Liver (tissue), 7 donors: ENCODE measurements at regions not wholly inside any gene's neighbourhood (a gene's known extent, or its start where the extent isn't known, plus 50 kb on each side); places are given as distances from the start of the nearest gene placed in this dataset.

ENCODE experiments used
- DNase-seq: peaks from one replicate; pipeline ENCODE4 v3.0.0-alpha.2; 2017; ENCODE audit warnings: low spot score
- H3K27ac ChIP-seq, 2 donors: one replicate each; pipeline ENCODE4 v1.7.0; 2013; ENCODE audit warnings: inconsistent platforms in 2 of 2, low read length in 2 of 2, control low read depth in 1 of 2, low read depth in 1 of 2, mild to moderate bottlenecking in 1 of 2
- H3K27me3 ChIP-seq, 4 donors: one replicate each; pipeline versions ENCODE4 v1.6.1 to v1.7.0; 2013; ENCODE audit warnings: low read length in 3 of 4, inconsistent platforms in 1 of 4, mild to moderate bottlenecking in 1 of 4, moderate library complexity in 1 of 4; ENCODE audit not compliant: control insufficient read depth in 4 of 4, insufficient read depth in 4 of 4
- H3K36me3 ChIP-seq, 4 donors: one replicate each; pipeline versions ENCODE4 v1.6.1 to v1.7.0; 2013; ENCODE audit warnings: low read length in 3 of 4, mild to moderate bottlenecking in 3 of 4, low read depth in 1 of 4, moderate library complexity in 1 of 4; ENCODE audit not compliant: control insufficient read depth in 4 of 4, insufficient read depth in 3 of 4
- H3K4me1 ChIP-seq, 4 donors: one replicate each; pipeline versions ENCODE4 v1.6.1 to v1.7.0; 2013; ENCODE audit warnings: low read length in 3 of 4, mild to moderate bottlenecking in 3 of 4, moderate library complexity in 1 of 4; ENCODE audit not compliant: control insufficient read depth in 4 of 4, insufficient read depth in 4 of 4
- H3K4me3 ChIP-seq, 3 donors: one replicate each; pipeline versions ENCODE4 v1.6.1 to v1.7.0; 2013; ENCODE audit warnings: low read length in 3 of 3, control low read depth in 1 of 3, low read depth in 1 of 3, mild to moderate bottlenecking in 1 of 3
- H3K9ac ChIP-seq, 2 donors: one replicate each; pipeline ENCODE4 v1.7.0; 2013; ENCODE audit warnings: low read length in 2 of 2, mild to moderate bottlenecking in 2 of 2, moderate library complexity in 2 of 2, control low read depth in 1 of 2, low read depth in 1 of 2
- H3K9me3 ChIP-seq, 4 donors: one replicate each; pipeline versions ENCODE4 v1.6.1 to v1.7.0; 2013; ENCODE audit warnings: low read length in 3 of 4; ENCODE audit not compliant: control insufficient read depth in 4 of 4
- ATF3 ChIP-seq: IDR thresholded peaks from 2 replicates; pipeline ENCODE4 v1.6.1; 2016; ENCODE audit warnings: antibody characterized with exemption
- FOXA2 ChIP-seq: IDR thresholded peaks from 2 replicates; pipeline ENCODE4 v1.6.1; 2016; ENCODE audit warnings: antibody characterized with exemption
- JUND ChIP-seq, 2 donors: IDR thresholded peaks; 2 replicates each; pipeline ENCODE4 v1.6.1; 2016; ENCODE audit warnings: antibody characterized with exemption in 2 of 2
- REST ChIP-seq: IDR thresholded peaks from 2 replicates; pipeline ENCODE4 v1.6.1; 2016; ENCODE audit warnings: antibody characterized with exemption, mild to moderate bottlenecking
- SP1 ChIP-seq: IDR thresholded peaks from 2 replicates; pipeline ENCODE4 v1.6.1; 2018; ENCODE audit warnings: antibody characterized with exemption, mild to moderate bottlenecking
- TAF1 ChIP-seq: conservative IDR thresholded peaks from 2 replicates; pipeline ENCODE4 v1.6.1; 2016; ENCODE audit warnings: antibody characterized with exemption, mild to moderate bottlenecking
- ZBTB33 ChIP-seq: IDR thresholded peaks from 2 replicates; pipeline ENCODE4 v1.6.1; 2016; ENCODE audit warnings: antibody characterized with exemption
- WGBS: extraction: QIAGEN DNeasy Blood & Tissue Kit; methylation state at CpG from one replicate; pipeline ENCODE4 v1.1.7; 2013; 5-methylcytosine and 5-hydroxymethylcytosine counted together
- donor health status: healthy.
- donor health status: healthy.
- donor health status: healthy.
- donor health status: healthy.

GRCh38 chr2:126771501-126772195, 115.7 kb downstream of the GYPC start:
- Histone ChIP-seq H3K36me3 (no peaks in the 10 kb centered on the region), H3K9me3 (no peaks in the 10 kb centered on the region), H3K4me3 (no peak overlapping the region), H3K27ac (no peak overlapping the region), H3K4me1 (peaks cover 0 to under 1% (median under 1%) of the 10 kb centered on the region in 4 donors), H3K9ac (no peak overlapping the region), H3K27me3 (no peaks in the 10 kb centered on the region)
- no peak for DNase-seq
- no peak for TF ChIP-seq TAF1
- no peak for TF ChIP-seq REST
- no peak for TF ChIP-seq ZBTB33
- no peak for TF ChIP-seq SP1
- 80% methylated on average over 33 of the region's 33 CpGs for WGBS

GRCh38 chr2:126774290-126774689, 118.3 kb downstream of the GYPC start:
- Histone ChIP-seq H3K9ac (no peak overlapping the region), H3K4me3 (no peak overlapping the region), H3K27ac (no peak overlapping the region), H3K4me1 (peaks cover 0 to 10% (median 6%) of the 10 kb centered on the region in 4 donors), H3K9me3 (no peaks in the 10 kb centered on the region), H3K36me3 (no peaks in the 10 kb centered on the region), H3K27me3 (no peaks in the 10 kb centered on the region)
- WGBS = 91% methylated on average over 6 of the region's 6 CpGs
- no peak for TF ChIP-seq SP1
- TF ChIP-seq JUND (IDR thresholded peaks at IDR 0.05) = no peak
- TF ChIP-seq REST = no peak
- TF ChIP-seq ATF3 = no peak
- no peak for TF ChIP-seq TAF1
- no peak for TF ChIP-seq FOXA2
- no peak for DNase-seq
